Mesodermal cell (in vitro differentiated cells): ENCODE measurements at regions not wholly inside any gene's neighbourhood (a gene's known extent, or its start where the extent isn't known, plus 50 kb on each side); places are given as distances from the start of the nearest gene placed in this dataset.
A peak's percentile ranks its signal among the peaks of the same experiment; 100 is the strongest.
"Not testable (repeated sequence)": the region's sequence is repeated elsewhere in the genome, so short reads cannot be mapped to it uniquely, and the experiment has no call there.

Source experiments
- H3K27ac ChIP-seq: 2 replicates; pipeline ENCODE4 v1.7.0; 2013; ENCODE audit warnings: mild to moderate bottlenecking, low read depth, low read length, moderate library complexity; ENCODE audit not compliant: severe bottlenecking
- H3K36me3 ChIP-seq: 2 replicates; pipeline ENCODE4 v1.7.1; 2013; ENCODE audit warnings: mild to moderate bottlenecking, low read length, moderate library complexity; ENCODE audit not compliant: control insufficient read depth, insufficient read depth
- H3K4me1 ChIP-seq: one replicate; pipeline ENCODE4 v1.7.1; 2013; ENCODE audit warnings: mild to moderate bottlenecking, low read length; ENCODE audit not compliant: insufficient read depth, control insufficient read depth, poor library complexity, severe bottlenecking
- H3K4me3 ChIP-seq: 2 replicates; pipeline ENCODE4 v1.7.0; 2013; ENCODE audit warnings: low read length, control low read depth, mild to moderate bottlenecking; ENCODE audit not compliant: insufficient read depth, poor library complexity, severe bottlenecking; ENCODE audit errors: extremely low read depth
- H3K9me3 ChIP-seq: 2 replicates; pipeline ENCODE4 v1.7.1; 2013; ENCODE audit warnings: mild to moderate bottlenecking, low read length, moderate library complexity; ENCODE audit not compliant: control insufficient read depth
- WGBS, 2 experiments: methylation state at CpG; one replicate each; pipeline ENCODE4 v1.1.5; 2013; ENCODE audit warnings: missing lambda C conversion rate in 2 of 2; ENCODE audit not compliant: insufficient coverage in 2 of 2; 5-methylcytosine and 5-hydroxymethylcytosine counted together

DNA sequence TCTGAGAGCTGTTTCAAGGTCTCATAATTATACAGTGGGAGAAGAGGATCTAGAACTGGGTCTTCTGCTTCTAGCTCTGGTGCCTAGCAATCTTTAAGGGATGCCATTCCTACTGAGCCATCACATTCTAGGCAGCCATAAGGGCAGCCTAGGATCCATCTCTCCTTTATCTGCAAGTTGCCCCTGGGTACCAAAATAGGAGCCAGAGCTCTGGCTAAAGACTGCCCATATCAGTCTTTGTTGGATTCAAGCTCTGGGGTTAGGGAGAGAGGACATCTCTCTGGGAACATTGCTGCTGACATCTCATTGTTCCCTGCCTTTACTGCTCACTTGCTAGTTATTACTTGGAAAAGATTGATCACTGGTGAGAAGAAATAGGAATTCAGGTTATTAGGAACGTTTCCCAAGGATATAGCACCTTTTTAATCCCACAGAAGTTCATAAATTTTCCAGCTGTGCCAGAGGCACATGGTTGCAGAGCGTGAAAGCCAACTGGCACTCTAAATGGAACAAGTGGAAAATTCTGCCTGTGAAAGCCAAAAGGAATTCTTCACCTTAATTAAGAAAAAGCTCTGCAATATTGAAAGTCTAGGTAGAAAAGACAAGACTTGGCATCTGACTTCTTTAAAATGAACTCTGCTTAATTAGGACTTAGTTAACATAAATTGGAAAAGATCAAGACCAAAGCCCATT is 102.2 kb downstream of the CDC42EP3 start:
- Histone ChIP-seq H3K9me3 (peaks cover 25% of the 10 kb centered on the region), H3K27ac (peak overlapping the region; percentile 85), H3K4me3 (no peak overlapping the region), H3K4me1 (peaks cover 26% of the 10 kb centered on the region), H3K36me3 (no peaks in the 10 kb centered on the region)
- WGBS, 2 experiments, result no CpG with 5 or more reads among the region's 2 CpGs

DNA sequence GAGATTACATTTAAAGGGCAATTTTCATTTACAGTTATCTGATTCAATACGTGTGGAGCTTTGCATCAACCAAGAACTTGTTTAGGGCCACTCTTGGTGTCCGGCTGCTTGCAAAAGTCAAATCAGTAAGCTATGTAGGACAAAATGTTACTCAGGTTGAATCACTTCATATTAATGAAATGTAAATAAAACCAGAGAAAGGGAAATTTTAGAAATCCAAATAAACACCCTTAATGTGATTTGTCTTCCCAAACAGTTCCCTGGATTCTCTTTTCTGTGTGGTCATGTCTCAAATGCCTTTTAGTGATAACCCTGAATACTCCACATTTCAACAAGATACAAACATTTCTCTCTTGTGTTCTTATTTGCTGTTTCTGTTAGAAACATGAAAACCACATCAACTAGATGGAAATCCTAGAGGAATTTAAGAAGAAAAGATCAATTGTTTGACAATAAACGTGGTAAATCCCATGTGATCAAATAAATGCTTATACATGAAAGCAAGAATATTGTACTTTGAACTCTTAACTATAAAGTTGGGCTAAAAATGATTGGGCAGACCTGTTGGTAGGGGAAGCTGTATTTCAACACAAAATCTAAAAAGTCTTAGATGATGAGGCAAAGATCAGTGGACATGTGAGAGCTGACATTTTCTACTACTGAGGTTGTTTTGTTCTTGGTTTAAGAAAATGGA is 101.3 kb downstream of the CDC42EP3 start:
- peaks cover 24% of the 10 kb centered on the region for H3K4me1 ChIP-seq
- peak overlapping the region; percentile 85 for H3K27ac ChIP-seq
- no peak overlapping the region for H3K4me3 ChIP-seq
- WGBS, 2 experiments, result no CpG with 5 or more reads among the region's 3 CpGs
- H3K36me3 ChIP-seq, result no peaks in the 10 kb centered on the region
- peaks cover 25% of the 10 kb centered on the region for H3K9me3 ChIP-seq

GRCh38 chr2:37570773-37571586 is 100.5 kb downstream of the CDC42EP3 start:
- Histone ChIP-seq H3K9me3 (peaks cover 24% of the 10 kb centered on the region), H3K27ac (peak overlapping the region; percentile 85), H3K4me3 (no peak overlapping the region), H3K4me1 (peaks cover 24% of the 10 kb centered on the region), H3K36me3 (no peaks in the 10 kb centered on the region)
- WGBS, 2 experiments, result 51 to 73% methylated on average over 2 to 3 of the region's 6 CpGs

DNA sequence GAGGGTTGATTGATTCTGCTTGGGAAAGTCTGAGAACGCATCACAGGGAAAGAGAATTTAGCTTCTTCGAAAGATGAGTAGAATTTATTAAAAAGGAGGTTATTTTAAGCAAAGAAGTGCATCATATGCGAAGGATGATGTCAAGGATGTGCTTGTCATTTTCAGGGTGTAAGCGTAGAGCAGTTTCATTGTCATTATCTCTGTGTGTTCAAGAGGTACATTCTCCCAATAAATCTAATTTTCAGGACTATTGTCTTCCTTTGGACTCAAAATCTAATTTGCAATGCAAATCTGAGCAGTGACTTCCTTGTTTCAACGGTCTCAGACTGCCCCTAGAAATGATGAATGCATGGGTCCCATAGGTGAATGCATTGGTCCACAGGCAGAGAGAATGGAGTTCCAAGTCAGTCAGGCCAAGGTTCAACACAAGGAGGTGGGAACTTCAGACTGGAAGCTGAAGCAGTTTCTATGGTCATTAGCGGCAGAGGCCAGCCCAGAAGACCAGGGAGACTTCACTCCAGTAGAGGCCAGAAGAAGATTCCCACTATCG is 99.8 kb downstream of the CDC42EP3 start:
- Histone ChIP-seq H3K36me3 (no peaks in the 10 kb centered on the region), H3K4me3 (no peak overlapping the region), H3K4me1 (peaks cover 24% of the 10 kb centered on the region), H3K9me3 (peaks cover 21% of the 10 kb centered on the region), H3K27ac (peak overlapping the region; percentile 85)
- 94 to 98% methylated on average over 4 of the region's 7 CpGs for WGBS, 2 experiments

DNA sequence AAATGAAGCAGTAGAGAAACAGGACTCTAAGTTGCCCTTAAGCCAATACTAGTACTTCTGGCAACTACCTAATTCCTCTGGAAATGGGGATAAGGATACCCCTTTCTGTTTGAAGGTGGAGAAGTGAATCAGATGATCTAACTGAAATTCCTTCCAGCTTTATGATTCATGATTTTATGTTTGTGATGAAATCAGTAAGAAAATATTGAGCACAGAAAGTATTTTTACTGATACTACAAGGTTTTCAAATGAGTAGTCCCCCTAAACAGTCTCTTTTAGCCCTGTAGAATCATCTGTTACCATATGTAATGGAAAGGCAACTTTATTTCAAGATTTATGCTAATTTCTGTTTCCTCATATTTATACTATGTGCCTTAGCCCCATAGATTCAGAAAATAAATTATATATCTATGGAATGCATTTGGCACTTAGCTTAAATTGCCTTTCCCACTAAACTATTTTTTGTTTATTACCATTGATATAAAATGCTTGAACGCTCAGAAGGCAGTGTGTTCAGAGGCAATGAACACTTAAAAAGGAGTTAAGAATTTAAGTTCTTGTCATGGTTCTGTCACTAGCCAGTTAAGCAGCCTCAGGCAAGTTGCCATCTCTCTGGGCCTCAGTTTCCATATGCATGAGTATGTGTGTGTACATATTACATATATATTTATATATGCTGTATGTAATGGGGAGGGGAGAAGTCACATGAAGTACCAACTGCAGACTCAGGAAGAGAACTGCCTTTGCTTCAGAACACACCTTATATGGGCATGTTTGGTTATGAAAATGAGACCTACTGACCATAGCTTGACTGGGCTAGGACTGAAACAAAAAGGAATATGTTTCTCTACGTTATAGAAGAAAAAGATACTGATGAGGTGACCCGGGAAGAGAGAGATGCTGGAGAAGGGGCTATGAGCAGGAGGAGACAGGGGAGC is 97.7 kb downstream of the CDC42EP3 start:
- Histone ChIP-seq H3K4me3 (no peak overlapping the region), H3K36me3 (no peaks in the 10 kb centered on the region), H3K27ac (no peak overlapping the region), H3K4me1 (peaks cover 24% of the 10 kb centered on the region), H3K9me3 (peaks cover 4% of the 10 kb centered on the region)
- WGBS, 2 experiments, result 91 to 94% methylated on average over 2 of the region's 3 CpGs

DNA sequence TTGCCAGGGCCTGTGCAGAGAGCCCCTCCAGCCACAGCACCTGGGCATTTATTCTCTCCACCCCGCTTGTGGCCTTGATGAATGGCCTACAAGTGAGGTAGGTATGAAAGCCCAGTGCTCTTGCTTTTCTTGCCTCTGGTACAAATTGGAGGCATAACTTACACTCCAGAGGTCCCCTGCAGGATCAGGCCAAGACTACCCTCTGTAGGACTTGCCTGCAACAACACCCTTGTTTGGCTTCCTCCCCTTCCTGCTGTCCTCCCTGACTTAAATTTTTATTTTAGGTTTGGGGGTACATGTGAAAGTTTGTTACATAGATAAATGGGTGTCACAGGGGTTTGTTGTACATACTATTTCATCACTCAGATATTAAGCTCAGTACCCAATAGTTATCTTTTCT is 95.7 kb downstream of the CDC42EP3 start:
- Histone ChIP-seq H3K4me3 (no peak overlapping the region), H3K27ac (no peak overlapping the region), H3K9me3 (peaks cover 22% of the 10 kb centered on the region), H3K4me1 (peaks cover 4% of the 10 kb centered on the region), H3K36me3 (no peaks in the 10 kb centered on the region)
- WGBS, 2 experiments, result 100% methylated on average over 1 of the region's 1 CpG; no CpG with 5 or more reads in 1 of the 2 experiments

DNA sequence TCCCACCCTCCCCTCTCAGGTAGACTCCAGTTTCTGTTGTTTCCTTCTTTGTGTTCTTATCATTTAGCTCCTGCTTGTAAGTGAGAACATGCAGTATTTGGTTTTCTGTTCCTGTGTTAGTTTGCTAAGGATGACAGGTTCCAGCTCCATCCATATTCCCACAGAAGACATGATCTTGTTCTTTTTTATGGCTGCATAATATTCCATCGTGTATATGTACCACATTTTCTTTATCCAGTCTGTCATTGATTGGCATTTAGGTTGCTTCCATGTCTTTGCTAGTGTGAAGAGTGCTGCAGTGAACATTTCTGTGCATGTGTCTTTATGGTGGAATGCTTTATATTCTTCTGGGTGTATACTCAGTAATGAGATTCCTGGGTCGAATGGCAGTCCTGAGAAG is 95.2 kb downstream of the CDC42EP3 start:
- H3K9me3 ChIP-seq, result peaks cover 22% of the 10 kb centered on the region
- not testable (repeated sequence) for H3K27ac ChIP-seq, H3K4me1 ChIP-seq, H3K4me3 ChIP-seq, H3K36me3 ChIP-seq
- whole genome bisulfite sequencing, 2 experiments, result 100% methylated on average over 1 of the region's 2 CpGs; no CpG with 5 or more reads in 1 of the 2 experiments

DNA sequence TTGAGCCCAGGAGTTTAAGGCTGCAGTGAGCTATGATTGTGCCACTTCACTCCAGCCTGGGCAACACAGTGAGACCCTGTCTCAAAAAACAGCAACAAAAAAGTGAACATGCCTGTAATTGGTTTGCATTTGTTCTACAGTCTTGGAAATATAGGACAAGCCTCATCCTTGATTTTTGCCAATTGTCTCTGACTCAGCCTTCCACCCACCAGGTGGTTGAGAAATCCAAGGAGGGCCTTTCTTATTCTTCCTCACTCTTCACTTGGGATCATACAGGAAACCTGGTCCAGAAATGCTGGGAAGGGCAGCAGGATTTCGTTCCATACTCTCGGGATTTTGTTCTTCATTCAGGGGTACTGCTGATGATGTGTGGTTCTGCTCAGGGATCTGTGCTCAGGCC is 94.6 kb downstream of the CDC42EP3 start:
- Histone ChIP-seq H3K36me3 (no peaks in the 10 kb centered on the region), H3K4me1 (peaks cover under 1% of the 10 kb centered on the region), H3K27ac (no peak overlapping the region), H3K9me3 (peaks cover 22% of the 10 kb centered on the region), H3K4me3 (no peak overlapping the region)
- no CpG with 5 or more reads among the region's 2 CpGs for WGBS, 2 experiments

DNA sequence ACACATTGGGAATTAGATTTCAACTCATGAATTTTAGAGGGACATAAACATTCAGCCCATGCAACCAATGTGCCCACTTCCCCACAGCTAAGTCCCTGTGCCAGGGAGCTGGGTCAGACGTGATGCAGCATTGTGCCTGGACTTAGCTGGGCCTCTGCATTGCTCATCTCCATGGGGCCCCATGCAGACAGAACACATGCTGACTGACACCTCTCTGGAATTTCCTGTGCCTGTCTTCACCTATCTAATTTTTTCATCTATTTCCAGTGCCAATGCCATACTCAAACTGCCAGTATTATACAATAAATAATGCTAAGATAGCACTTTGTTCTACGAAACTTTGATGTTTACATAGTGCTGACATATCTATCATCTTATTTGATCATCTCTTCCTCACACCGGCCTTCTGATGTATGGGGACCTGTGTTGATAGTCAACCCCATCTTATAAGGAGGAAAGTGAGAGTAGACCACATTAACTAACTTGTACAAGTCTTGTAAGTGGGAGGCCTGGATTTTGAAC is 92.2 kb downstream of the CDC42EP3 start:
- no peak overlapping the region for H3K4me3 ChIP-seq
- H3K36me3 ChIP-seq, result no peaks in the 10 kb centered on the region
- peaks cover 22% of the 10 kb centered on the region for H3K9me3 ChIP-seq
- H3K4me1 ChIP-seq, result peaks cover 17% of the 10 kb centered on the region
- whole genome bisulfite sequencing, 2 experiments, result 88 to 100% methylated on average over 1 of the region's 3 CpGs
- H3K27ac ChIP-seq, result no peak overlapping the region
